SHP77 treated with DMSO at 0.1 percent for 48 hours (cell line): ENCODE measurements at regions not wholly inside any gene's neighbourhood (a gene's known extent, or its start where the extent isn't known, plus 50 kb on each side); places are given as distances from the start of the nearest gene placed in this dataset.

Experiments
- DNase-seq: peaks from one replicate; lab custom pipeline; 2025; lab: John Stamatoyannopoulos, UW

GRCh38 chr11:37613031-37613430, 1015.0 kb upstream of the RAG2 start:
- no peak for DNase-seq

DNA sequence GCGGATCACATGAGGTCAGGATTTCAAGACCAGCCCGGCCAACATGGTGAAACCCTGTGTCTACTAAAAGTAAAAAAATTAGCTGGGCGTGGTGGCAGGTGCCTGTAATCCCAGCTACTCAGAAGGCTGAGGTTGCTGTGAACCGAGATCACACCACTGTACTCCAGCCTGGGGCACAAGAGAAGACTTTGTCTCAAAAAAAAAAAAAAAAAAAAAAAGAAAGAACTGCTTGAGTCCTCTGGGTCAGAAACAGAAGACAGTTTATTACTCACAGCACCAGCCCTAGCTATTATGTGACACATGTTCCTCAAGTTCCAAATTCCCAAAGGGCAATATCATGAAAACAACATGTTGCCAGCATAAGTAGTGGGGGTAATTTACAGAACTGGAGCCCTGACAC, 1014.1 kb upstream of the RAG2 start:
- DNase-seq, result no peak

DNA sequence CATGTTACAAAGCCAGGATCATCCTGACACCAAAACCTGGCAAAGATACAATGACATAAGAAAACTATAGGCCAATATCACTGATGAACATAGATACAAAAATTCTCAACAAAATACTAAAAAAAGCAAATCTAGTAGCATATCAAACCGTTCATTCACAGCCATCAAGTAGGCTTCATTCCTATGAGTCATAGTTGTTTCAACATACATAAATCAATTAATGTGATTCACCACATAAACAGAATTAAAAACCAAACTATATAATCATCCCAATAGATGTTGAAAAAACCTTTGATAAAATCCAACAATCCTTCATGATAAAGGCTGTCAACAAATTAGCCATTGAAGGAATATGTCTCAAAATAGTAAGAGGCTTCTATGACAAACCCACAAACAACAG, 1007.2 kb upstream of the RAG2 start:
- no peak for DNase-seq

DNA sequence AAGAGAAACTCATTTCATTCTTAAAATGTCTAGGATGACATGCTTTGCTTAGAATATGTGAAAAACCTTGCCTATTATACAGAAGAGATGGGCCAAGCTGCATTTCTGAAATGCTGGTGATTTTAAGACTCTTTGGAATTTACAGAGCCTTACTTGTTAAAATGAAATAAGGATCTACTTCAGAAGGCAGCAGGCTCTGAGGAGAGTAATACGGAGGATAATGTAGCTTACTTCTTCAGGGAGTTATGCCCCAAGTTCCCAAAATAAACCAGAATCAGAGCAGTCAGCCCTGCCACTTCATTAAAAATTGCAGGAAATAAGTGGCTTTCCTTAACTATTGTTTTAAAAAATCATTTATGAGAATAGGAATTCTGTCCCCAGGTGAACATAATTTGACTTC, 1000.3 kb upstream of the RAG2 start:
- DNase-seq, result no peak

GRCh38 chr11:37597776-37598175, 999.7 kb upstream of the RAG2 start:
- DNase-seq, result no peak

DNA sequence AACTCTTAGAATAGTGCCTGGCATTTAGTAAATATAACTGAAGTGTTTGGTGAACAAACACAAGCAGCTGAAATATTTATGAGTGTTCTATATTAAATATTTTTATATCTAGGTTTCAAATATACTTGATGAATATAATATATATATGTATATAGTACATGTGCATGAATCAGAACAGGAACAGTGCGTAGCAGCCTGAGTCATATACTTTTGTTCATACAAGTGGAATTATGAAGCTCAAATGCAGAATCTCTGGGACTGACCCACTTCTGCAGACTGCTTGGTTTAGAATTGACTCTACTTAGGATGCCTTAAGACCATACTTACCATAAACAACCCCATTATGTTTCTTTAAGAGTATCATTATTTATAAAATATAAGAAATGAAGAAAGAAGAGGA, 997.8 kb upstream of the RAG2 start:
- no peak for DNase-seq

- DNase-seq, result no peak
These were observed 976.3 kb upstream of the RAG2 start for GRCh38 chr11:37574361-37574760.

GRCh38 chr11:37572491-37573171, 974.6 kb upstream of the RAG2 start:
- no peak for DNase-seq

GRCh38 chr11:37571246-37571645, 973.2 kb upstream of the RAG2 start:
- DNase-seq, result no peak

DNA sequence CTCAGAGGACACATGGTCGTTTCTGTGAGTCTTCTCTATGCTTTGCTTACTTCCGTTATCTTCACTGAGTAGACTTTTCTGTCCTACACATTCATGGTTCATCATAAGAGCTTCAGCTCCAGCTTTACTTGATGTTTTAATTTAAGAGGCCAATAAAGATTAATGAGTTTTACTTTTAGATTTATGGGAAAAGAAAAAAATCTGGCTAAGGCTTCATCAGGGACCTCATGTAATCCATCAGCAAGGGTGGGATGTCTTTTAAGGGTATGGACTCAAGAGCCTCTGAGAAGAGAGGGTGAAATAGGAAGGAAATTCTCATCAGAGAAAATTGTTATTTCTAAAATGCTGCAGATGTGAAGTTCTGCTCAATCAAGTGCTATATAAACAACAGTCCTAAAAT, 963.0 kb upstream of the RAG2 start:
- no peak for DNase-seq

- DNase-seq, result no peak
These were observed 962.3 kb upstream of the RAG2 start for GRCh38 chr11:37560346-37560745.

- DNase-seq, result no peak
These were observed 960.7 kb upstream of the RAG2 start for GRCh38 chr11:37558619-37559210.

GRCh38 chr11:37557990-37558389, 960.0 kb upstream of the RAG2 start:
- no peak for DNase-seq

GRCh38 chr11:37552284-37552683, 954.2 kb upstream of the RAG2 start:
- no peak for DNase-seq

GRCh38 chr11:37544491-37544890, 946.5 kb upstream of the RAG2 start:
- no peak for DNase-seq

DNA sequence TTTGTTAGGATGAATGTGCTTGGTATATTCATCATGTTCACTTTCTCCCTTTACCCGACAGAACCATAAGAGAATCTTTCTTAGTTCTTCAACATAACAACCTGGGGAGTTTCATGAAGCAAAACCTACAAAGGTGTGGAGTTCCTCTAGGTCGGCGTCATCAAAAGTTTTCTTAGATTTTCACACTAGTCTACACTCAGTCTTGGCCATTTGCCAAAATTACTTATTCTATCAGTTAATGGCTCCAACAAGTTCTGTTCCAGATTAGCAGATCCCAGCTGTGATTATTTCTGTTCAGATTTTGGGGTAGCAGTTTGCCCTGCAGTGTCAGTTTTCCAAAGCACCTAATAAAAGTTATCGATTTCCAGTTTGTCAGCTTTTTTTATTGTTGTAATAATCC, 935.8 kb upstream of the RAG2 start:
- no peak for DNase-seq

DNA sequence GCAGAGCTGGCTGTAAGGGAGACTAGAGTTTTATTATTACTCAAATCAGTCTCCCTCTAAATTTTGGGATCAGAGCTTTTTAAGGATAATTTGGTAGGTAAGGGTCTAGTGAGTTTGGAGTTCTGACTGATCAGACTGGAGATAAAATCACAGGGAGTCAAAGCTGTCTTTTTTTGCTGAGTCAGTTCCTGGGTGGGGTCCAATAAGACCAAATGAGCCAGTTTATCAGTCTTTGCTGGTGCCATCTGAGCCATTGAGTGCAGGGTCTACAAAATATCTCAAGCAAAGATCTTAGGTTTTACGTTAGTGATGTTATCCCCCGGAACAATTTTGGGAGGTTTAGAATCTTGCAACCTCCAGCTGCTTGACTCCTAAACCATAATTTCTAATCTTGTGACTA, 935.1 kb upstream of the RAG2 start:
- no peak for DNase-seq

GRCh38 chr11:37532271-37532670, 934.2 kb upstream of the RAG2 start:
- no peak for DNase-seq

DNA sequence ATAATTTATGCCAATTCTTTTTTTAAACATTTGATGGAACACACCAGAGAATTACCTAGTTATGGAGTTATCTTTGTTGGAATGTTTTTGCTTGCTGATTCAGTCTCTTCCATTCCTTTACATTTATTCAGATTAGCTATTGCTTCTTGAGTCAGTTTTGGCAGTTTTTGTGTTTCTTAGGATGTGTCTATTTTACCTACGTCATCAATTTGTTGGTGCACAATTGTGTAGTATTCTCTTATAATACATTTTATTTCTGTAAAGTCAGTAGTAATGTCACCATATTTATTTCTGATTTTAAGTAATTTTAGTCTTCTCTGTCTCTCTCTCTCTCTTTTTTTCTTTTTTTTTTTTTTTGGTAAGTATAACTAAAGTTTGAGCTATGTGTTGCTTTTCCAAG, 929.5 kb upstream of the RAG2 start:
- DNase-seq, result no peak

DNA sequence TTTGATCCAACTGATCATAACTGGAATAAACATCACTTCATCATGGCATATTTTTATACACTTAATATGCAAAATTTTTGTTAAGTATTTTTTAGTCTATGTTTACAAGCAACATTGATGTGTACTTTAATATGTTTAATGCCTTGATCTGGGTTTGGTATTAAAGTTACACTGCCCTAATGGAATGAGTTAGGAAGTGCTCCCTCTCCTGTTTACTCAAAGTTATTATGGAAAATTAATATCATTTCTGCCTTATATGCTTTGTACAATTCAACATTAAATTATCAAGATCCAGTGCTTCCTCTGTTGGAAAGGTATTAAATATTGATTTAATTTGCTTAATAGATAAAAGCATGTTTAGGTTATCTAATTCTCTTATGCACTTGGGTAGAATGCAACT, 927.3 kb upstream of the RAG2 start:
- no peak for DNase-seq

DNA sequence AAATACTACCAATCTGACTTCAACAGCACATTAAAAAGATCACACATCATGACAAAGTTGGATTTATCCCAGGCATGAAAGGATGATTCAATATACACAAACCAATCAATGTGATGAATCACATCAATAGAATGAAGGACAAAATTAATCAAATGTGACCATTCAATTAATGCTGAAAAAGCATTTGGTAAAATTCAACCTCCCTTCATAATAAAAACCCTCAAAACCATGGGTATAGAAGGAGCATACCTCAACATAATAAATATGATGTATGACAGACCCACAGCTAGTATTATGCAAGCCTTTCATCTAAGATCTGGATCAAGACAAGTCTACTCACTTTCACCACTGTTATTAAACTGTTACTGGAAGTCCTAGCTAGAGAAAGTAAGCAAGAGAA, 921.7 kb upstream of the RAG2 start:
- no peak for DNase-seq

DNA sequence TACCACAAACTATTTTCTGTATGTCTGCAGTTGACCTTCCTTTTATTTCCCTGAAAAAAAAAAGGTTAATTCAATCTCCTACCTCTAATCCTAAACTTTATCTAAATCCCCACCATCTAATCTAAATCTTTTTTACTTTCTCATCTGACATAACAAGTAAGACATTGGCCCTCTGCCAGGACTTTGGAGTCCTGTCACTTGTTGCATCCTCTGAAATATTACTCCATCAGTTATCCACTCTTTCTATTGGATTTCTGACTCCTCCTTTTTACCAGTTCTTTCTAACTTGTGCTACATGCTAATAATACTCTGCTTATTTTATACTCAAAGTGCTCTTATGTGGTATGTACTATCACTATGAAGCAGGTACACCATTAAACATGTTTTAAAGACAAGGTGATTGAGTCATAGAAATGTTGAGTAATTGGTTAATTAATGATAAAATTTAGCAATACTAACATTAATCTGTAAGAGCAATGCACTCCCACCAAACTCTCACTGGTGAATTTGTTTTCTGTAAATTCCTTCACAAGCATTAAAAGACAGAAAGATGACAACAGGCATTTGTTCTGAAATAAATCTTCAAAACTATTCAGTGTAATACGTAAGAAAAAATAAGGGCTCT, 914.2 kb upstream of the RAG2 start:
- no peak for DNase-seq

GRCh38 chr11:37511425-37511933, 913.4 kb upstream of the RAG2 start:
- DNase-seq, result no peak

GRCh38 chr11:37509506-37509905, 911.5 kb upstream of the RAG2 start:
- DNase-seq, result no peak
